ENCODE measurements at regions not wholly inside any gene's neighbourhood (a gene's known extent, or its start where the extent isn't known, plus 50 kb on each side); places are given as distances from the start of the nearest gene placed in this dataset.
"Not testable (repeated sequence)": the region's sequence is repeated elsewhere in the genome, so short reads cannot be mapped to it uniquely, and the experiment has no call there.

DNA sequence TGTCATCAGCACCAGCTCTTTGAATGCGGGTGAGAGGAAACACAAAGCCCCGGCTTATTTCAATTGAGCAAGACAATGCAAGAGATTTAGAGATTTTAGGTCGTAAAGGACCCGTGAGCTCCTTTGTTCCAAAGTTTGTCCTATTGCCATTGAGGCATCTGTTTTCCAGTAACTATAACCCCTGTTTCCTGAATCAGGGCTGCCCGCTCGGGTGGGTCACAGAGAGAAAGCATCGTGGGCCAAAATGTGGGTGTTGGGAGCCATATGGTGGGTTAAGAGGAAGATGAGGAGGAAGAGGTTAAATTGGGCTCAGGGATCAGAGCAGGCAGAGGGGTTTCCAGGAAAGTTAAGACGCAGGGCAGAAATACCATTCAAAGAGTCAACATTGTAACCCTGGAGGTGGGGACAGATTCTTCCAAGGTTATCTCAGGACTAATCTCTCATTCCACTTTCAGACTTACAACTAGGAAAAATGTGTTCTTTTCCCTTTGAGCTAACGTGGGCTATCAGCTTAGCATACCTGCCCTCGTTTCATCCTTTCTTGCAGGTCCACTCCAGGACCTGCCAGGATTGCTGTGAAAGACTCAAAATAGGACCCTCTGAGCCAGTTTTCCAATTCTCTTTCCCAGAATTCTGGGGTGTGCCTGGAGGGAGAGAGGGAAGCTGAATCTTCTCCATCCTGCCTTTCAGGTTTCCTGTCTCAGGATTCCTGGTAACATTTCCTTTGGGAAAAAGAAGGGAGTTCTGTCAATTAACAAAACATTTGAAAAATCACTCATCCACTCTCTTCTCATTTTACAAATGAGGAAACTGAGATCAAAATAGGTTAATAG is 95.5 kb upstream of the TAF11L2 start:
- H3K36me3 Mint-ChIP-seq, result no peaks in the 10 kb centered on the region
- H3K9me3 Mint-ChIP-seq, result peaks cover 3% of the 10 kb centered on the region
- DNase-seq (ENCODE audit: low spot score in 2 of 2) (no peak), ATAC-seq (no peak)
- no peaks in the 10 kb centered on the region for H3K4me1 Mint-ChIP-seq
- no peak overlapping the region for H3K4me3 Mint-ChIP-seq
- no peak overlapping the region for H3K27ac Mint-ChIP-seq

GRCh38 chr5:17403695-17404490 is 94.1 kb upstream of the TAF11L2 start:
- DNase-seq (ENCODE audit: low spot score in 2 of 2) (no peak), ATAC-seq (no peak)
- no peaks in the 10 kb centered on the region for H3K4me1 Mint-ChIP-seq
- H3K4me3 Mint-ChIP-seq, result no peak overlapping the region
- H3K27ac Mint-ChIP-seq, result no peak overlapping the region
- no peaks in the 10 kb centered on the region for H3K36me3 Mint-ChIP-seq
- peaks cover 3% of the 10 kb centered on the region for H3K9me3 Mint-ChIP-seq

GRCh38 chr5:17405976-17406375 is 92.1 kb upstream of the TAF11L2 start:
- H3K9me3 Mint-ChIP-seq, result peaks cover 5% of the 10 kb centered on the region
- no peaks in the 10 kb centered on the region for H3K36me3 Mint-ChIP-seq
- DNase-seq (ENCODE audit: low spot score in 2 of 2) (no peak), ATAC-seq (no peak)
- no peak overlapping the region for H3K4me3 Mint-ChIP-seq
- H3K4me1 Mint-ChIP-seq, result no peaks in the 10 kb centered on the region
- no peak overlapping the region for H3K27ac Mint-ChIP-seq

DNA sequence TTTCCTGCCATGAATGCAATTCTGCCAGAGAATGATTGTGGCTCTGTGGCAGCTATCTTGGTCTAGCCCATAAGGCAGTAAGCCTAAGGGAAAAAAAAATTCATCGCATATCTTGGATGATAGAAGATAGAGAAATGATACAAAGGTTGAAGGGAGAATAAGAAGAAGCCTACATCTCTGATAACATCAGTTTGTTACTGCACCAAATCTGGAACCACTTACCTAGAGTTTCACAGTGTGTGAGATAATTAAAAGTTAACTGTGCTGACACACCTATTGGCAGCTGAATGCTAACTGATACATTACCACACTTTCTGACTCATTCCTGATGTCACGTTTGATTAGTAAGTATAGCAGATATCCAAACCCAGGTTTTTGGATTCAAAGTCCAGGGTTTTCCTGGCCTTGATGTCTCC is 91.6 kb upstream of the TAF11L2 start:
- no peak overlapping the region for H3K27ac Mint-ChIP-seq
- no peak for ATAC-seq
- no peak overlapping the region for H3K4me3 Mint-ChIP-seq
- H3K4me1 Mint-ChIP-seq, result no peaks in the 10 kb centered on the region
- H3K9me3 Mint-ChIP-seq, result peaks cover 5% of the 10 kb centered on the region
- DNase-seq (ENCODE audit: low spot score in 2 of 2), result no peak
- H3K36me3 Mint-ChIP-seq, result no peaks in the 10 kb centered on the region

GRCh38 chr5:17411436-17412402 is 86.3 kb upstream of the TAF11L2 start:
- peaks cover 2% of the 10 kb centered on the region for H3K9me3 Mint-ChIP-seq
- no peak overlapping the region for H3K27ac Mint-ChIP-seq
- no peaks in the 10 kb centered on the region for H3K4me1 Mint-ChIP-seq
- H3K36me3 Mint-ChIP-seq, result no peaks in the 10 kb centered on the region
- DNase-seq (ENCODE audit: low spot score in 2 of 2) (no peak), ATAC-seq (no peak)
- H3K4me3 Mint-ChIP-seq, result no peak overlapping the region

DNA sequence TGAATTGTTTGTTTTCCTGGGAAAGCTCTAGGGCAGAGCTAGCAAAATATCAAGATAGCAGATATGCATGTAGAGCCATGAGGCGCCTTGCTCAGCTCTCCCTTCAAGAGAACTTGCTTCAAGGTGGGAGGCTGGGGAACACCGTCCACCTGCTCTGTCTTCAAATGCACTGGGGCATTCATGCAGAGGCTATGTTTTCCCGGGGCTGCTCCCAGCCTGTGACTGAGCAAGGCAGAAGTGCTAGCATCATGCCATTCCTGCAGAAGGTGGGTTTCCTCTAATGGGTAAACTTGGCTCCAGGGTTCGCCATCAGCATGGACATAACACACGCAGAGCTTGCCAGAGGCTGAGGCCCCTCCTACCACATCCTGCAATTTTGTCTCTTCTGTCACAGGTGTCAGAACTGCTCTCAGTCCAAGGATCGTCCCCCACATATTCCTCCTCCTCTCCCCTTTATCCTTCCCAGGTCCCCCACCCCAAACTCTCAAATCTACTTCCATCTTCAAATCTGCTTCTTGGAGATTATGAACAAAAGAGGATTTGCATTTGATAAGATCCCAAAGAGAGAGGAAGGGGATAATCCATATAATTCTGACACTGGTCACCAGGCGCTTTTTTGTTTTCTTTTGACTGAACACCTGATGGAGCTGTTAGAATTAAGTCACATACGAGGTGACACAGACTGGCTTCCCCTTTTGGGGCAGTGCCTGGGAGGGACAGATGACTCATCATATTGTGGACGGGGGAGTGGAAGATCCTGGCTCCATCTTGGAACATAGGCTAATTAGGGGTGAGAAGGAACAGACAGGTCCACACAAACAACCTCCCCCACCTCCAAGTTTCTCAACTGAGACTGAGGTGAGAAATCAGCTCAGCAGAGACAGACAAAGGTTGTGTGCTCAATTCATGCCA is 85.0 kb upstream of the TAF11L2 start:
- ATAC-seq (no peak), DNase-seq (ENCODE audit: low spot score in 2 of 2) (no peak)
- peaks cover 2% of the 10 kb centered on the region for H3K9me3 Mint-ChIP-seq
- H3K27ac Mint-ChIP-seq, result no peak overlapping the region
- H3K36me3 Mint-ChIP-seq, result no peaks in the 10 kb centered on the region
- H3K4me1 Mint-ChIP-seq, result no peaks in the 10 kb centered on the region
- H3K4me3 Mint-ChIP-seq, result no peak overlapping the region

DNA sequence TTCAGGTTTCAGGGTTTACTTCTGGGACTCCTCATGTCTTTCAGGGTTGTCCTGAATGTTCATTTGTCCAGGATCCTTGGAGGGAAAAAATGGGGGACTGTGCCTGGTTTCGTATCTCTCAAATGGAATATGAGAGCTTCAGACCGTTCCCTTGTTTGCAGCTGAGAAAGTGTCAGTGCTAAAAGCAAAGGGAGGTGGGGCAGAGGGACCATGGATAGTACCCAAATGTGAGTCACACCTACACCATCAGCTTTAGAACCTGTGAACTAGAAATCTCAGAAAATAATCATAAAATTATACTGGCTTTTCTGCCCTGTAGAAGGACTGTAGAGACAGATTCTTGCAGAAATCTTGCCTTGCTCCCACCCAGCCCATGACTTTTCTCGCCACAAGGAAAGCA is 84.3 kb upstream of the TAF11L2 start:
- no peak for ATAC-seq
- Mint-ChIP-seq H3K9me3 (peaks cover 4% of the 10 kb centered on the region), H3K36me3 (no peaks in the 10 kb centered on the region), H3K4me3 (no peak overlapping the region), H3K4me1 (no peaks in the 10 kb centered on the region), H3K27ac (no peak overlapping the region)
- DNase-seq (ENCODE audit: low spot score in 2 of 2), result no peak

GRCh38 chr5:17415321-17415758 is 82.7 kb upstream of the TAF11L2 start:
- H3K36me3 Mint-ChIP-seq, result no peaks in the 10 kb centered on the region
- DNase-seq (ENCODE audit: low spot score in 2 of 2) (no peak), ATAC-seq (no peak)
- peaks cover 5% of the 10 kb centered on the region for H3K9me3 Mint-ChIP-seq
- H3K4me1 Mint-ChIP-seq, result no peaks in the 10 kb centered on the region
- H3K4me3 Mint-ChIP-seq, result no peak overlapping the region
- no peak overlapping the region for H3K27ac Mint-ChIP-seq

- ATAC-seq; H3K36me3 Mint-ChIP-seq; H3K27ac Mint-ChIP-seq; H3K4me3 Mint-ChIP-seq; H3K4me1 Mint-ChIP-seq; DNase-seq (ENCODE audit: low spot score in 2 of 2); H3K9me3 Mint-ChIP-seq: not testable (repeated sequence)
Measured at GRCh38 chr5:17416374-17416773, 81.7 kb upstream of the TAF11L2 start.

- no peaks in the 10 kb centered on the region for H3K36me3 Mint-ChIP-seq
- no peak overlapping the region for H3K27ac Mint-ChIP-seq
- no peak for ATAC-seq
Measured at GRCh38 chr5:17424674-17425073, 73.4 kb upstream of the TAF11L2 start.

GRCh38 chr5:17425385-17426070 is 72.5 kb upstream of the TAF11L2 start:
- H3K36me3 Mint-ChIP-seq, result no peaks in the 10 kb centered on the region
- H3K9me3 Mint-ChIP-seq, result peaks cover 13% of the 10 kb centered on the region
- ATAC-seq (no peak), DNase-seq (ENCODE audit: low spot score in 2 of 2) (no peak)
- no peak overlapping the region for H3K27ac Mint-ChIP-seq
- no peak overlapping the region for H3K4me3 Mint-ChIP-seq
- no peaks in the 10 kb centered on the region for H3K4me1 Mint-ChIP-seq

More at GRCh38 chr5:17424674-17425073, 73.4 kb upstream of the TAF11L2 start:
- H3K9me3 Mint-ChIP-seq, result peaks cover 13% of the 10 kb centered on the region
- no peaks in the 10 kb centered on the region for H3K4me1 Mint-ChIP-seq
- H3K4me3 Mint-ChIP-seq, result no peak overlapping the region
- no peak for DNase-seq (ENCODE audit: low spot score in 2 of 2)

DNA sequence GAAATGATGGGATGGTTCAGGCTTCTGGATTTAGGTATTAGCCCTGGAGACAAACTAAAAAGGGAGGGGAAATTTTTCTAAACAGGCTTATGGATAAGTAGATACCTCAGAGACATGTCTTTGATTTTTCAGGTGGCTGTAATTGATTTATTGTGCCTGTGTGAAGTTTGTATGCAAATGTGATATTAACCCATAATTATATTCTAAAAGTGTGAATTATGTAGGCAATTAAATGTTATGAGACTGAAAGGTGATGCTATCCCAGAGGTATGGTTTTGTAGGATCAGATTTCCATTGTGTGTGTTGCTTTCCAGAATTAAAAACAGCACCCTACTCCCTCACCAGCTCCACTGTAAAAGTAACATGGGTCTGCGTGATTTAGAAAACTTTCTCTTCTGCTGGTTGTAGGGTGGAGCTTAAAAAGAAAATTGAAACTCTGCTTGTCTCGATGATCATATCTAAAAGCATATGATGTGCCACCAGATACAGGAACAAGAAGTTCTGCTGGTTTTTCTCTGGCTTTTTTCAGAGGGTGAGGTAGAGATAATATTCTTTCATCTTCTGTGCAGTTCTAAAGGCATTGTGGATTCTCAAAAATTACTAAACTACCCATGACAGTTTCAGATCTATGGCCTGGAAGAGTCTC is 71.8 kb upstream of the TAF11L2 start:
- DNase-seq (ENCODE audit: low spot score in 2 of 2) (no peak), ATAC-seq (no peak)
- H3K36me3 Mint-ChIP-seq, result no peaks in the 10 kb centered on the region
- H3K4me3 Mint-ChIP-seq, result no peak overlapping the region
- H3K27ac Mint-ChIP-seq, result no peak overlapping the region
- H3K4me1 Mint-ChIP-seq, result no peaks in the 10 kb centered on the region
- peaks cover 13% of the 10 kb centered on the region for H3K9me3 Mint-ChIP-seq

DNA sequence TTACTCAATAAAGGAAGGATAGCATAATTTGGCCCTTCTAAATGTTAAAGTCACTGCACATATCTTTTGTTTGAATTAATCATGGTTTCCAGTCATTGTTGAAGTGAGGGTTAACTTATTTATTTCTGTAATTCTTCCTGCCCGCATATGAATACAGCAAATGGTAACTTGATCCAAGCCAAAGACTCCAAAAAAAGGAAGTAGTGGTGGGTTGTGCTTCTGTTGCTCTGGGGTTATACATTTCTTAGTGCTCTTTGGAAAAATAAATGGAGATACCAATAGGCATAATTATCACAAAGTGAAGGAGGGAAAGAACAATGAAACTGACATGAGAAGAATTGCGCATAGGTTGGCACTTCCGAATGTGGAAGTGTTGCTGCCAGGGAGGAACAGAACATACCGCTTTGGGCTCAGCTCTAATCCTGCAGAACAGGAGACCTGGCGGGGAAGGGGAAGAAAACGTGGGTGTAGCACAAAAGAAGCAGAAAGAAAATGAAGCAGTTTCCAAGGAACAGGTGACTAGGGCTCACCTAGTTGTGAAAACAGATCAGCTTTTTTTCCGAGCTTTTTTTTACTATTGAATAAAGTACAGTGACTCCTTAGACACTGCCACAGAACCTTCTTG is 69.7 kb upstream of the TAF11L2 start:
- Mint-ChIP-seq H3K9me3 (peaks cover 13% of the 10 kb centered on the region), H3K4me3 (no peak overlapping the region), H3K4me1 (no peaks in the 10 kb centered on the region), H3K36me3 (no peaks in the 10 kb centered on the region), H3K27ac (no peak overlapping the region)
- ATAC-seq (no peak), DNase-seq (ENCODE audit: low spot score in 2 of 2) (no peak)
